ENCODE measurements at regions not wholly inside any gene's neighbourhood (a gene's known extent, or its start where the extent isn't known, plus 50 kb on each side); places are given as distances from the start of the nearest gene placed in this dataset.

GRCh38 chr5:16005225-16005624, 174.4 kb downstream of the MARCHF11 start:
- no peaks in the 10 kb centered on the region for H3K36me3 Mint-ChIP-seq (ENCODE audit: low read depth)
- no peaks in the 10 kb centered on the region for H3K27me3 Mint-ChIP-seq
- no peak overlapping the region for H3K4me3 ChIP-seq (ENCODE audit: low read length)
- POLR2A ChIA-PET, result no interaction called here
- intact Hi-C loops (cut with DNase I, micrococcal nuclease), result no loop called here
- no peaks in the 10 kb centered on the region for H3K4me1 Mint-ChIP-seq (ENCODE audit: low read depth)
- H3K9me3 ChIP-seq (ENCODE audit: control insufficient read depth in 1 of 2, insufficient read depth in 1 of 2, low read length in 2 of 2), result peaks cover 0 to 10% of the 10 kb centered on the region in 2 experiments
- no peak overlapping the region for H3K27ac Mint-ChIP-seq
- H3K27ac ChIP-seq (ENCODE audit: low read depth in 1 of 2, low read length in 2 of 2), result no peak overlapping the region
- H3K27me3 ChIP-seq (ENCODE audit: control insufficient read depth in 1 of 2, insufficient read depth in 2 of 2, low read length in 2 of 2), result no peaks in the 10 kb centered on the region
- TF ChIP-seq CTCF (IDR thresholded peaks at IDR 0.05), result no peak
- peaks cover 11% of the 10 kb centered on the region for H3K9me3 Mint-ChIP-seq
- no peak overlapping the region for H3K4me3 Mint-ChIP-seq
- CTCF ChIA-PET, result no interaction called here
- H3K36me3 ChIP-seq (ENCODE audit: insufficient read depth, low read length), result no peaks in the 10 kb centered on the region
- ATAC-seq (ENCODE audit: poor library complexity) (no peak), DNase-seq (no peak)
- no peaks in the 10 kb centered on the region for H3K4me1 ChIP-seq (ENCODE audit: insufficient read depth, low read length)

- ChIA-PET CTCF (no interaction called here), POLR2A (no interaction called here)
- no peak for TF ChIP-seq CTCF (IDR thresholded peaks at IDR 0.05)
- Mint-ChIP-seq H3K27ac (no peak overlapping the region), H3K36me3 (ENCODE audit: low read depth) (no peaks in the 10 kb centered on the region), H3K27me3 (no peaks in the 10 kb centered on the region), H3K9me3 (peaks cover 15% of the 10 kb centered on the region), H3K4me3 (no peak overlapping the region), H3K4me1 (ENCODE audit: low read depth) (no peaks in the 10 kb centered on the region)
- no peaks in the 10 kb centered on the region for H3K4me1 ChIP-seq (ENCODE audit: insufficient read depth, low read length)
- no peaks in the 10 kb centered on the region for H3K9me3 ChIP-seq (ENCODE audit: control insufficient read depth in 1 of 2, insufficient read depth in 1 of 2, low read length in 2 of 2)
- H3K4me3 ChIP-seq (ENCODE audit: low read length), result no peak overlapping the region
- no peaks in the 10 kb centered on the region for H3K36me3 ChIP-seq (ENCODE audit: insufficient read depth, low read length)
- no peak overlapping the region for H3K27ac ChIP-seq (ENCODE audit: low read depth in 1 of 2, low read length in 2 of 2)
- H3K27me3 ChIP-seq (ENCODE audit: control insufficient read depth in 1 of 2, insufficient read depth in 2 of 2, low read length in 2 of 2), result no peaks in the 10 kb centered on the region
- DNase-seq (no peak), ATAC-seq (ENCODE audit: poor library complexity) (no peak)
- intact Hi-C loops (cut with DNase I, micrococcal nuclease), result no loop called here
These were observed 179.5 kb downstream of the MARCHF11 start for GRCh38 chr5:16000056-16000455.

GRCh38 chr5:15995341-15996052, 184.1 kb downstream of the MARCHF11 start:
- no peaks in the 10 kb centered on the region for H3K4me1 Mint-ChIP-seq (ENCODE audit: low read depth)
- Histone ChIP-seq H3K27me3 (ENCODE audit: control insufficient read depth in 1 of 2, insufficient read depth in 2 of 2, low read length in 2 of 2) (no peaks in the 10 kb centered on the region), H3K36me3 (ENCODE audit: insufficient read depth, low read length) (no peaks in the 10 kb centered on the region), H3K4me1 (ENCODE audit: insufficient read depth, low read length) (no peaks in the 10 kb centered on the region), H3K4me3 (ENCODE audit: low read length) (no peak overlapping the region), H3K27ac (ENCODE audit: low read depth in 1 of 2, low read length in 2 of 2) (no peak overlapping the region), H3K9me3 (ENCODE audit: control insufficient read depth in 1 of 2, insufficient read depth in 1 of 2, low read length in 2 of 2) (peaks cover 4 to 12% of the 10 kb centered on the region in 2 experiments)
- H3K27me3 Mint-ChIP-seq, result no peaks in the 10 kb centered on the region
- no peak overlapping the region for H3K27ac Mint-ChIP-seq
- peaks cover 31% of the 10 kb centered on the region for H3K9me3 Mint-ChIP-seq
- ATAC-seq (ENCODE audit: poor library complexity) (no peak), DNase-seq (no peak)
- TF ChIP-seq CTCF (IDR thresholded peaks at IDR 0.05), result no peak
- ChIA-PET POLR2A (no interaction called here), CTCF (interaction anchor here (1.0 kb wide), 1 partner anchor 14 kb away, joined by 3 read pairs; no protein-coding TSS in a partner anchor)
- no peaks in the 10 kb centered on the region for H3K36me3 Mint-ChIP-seq (ENCODE audit: low read depth)
- intact Hi-C loops (cut with DNase I, micrococcal nuclease), result no loop called here
- no peak overlapping the region for H3K4me3 Mint-ChIP-seq

Data from CD4-positive, alpha-beta T cell (primary cell).